ENCODE measurements at regions not wholly inside any gene's neighbourhood (a gene's known extent, or its start where the extent isn't known, plus 50 kb on each side); places are given as distances from the start of the nearest gene placed in this dataset.

DNA sequence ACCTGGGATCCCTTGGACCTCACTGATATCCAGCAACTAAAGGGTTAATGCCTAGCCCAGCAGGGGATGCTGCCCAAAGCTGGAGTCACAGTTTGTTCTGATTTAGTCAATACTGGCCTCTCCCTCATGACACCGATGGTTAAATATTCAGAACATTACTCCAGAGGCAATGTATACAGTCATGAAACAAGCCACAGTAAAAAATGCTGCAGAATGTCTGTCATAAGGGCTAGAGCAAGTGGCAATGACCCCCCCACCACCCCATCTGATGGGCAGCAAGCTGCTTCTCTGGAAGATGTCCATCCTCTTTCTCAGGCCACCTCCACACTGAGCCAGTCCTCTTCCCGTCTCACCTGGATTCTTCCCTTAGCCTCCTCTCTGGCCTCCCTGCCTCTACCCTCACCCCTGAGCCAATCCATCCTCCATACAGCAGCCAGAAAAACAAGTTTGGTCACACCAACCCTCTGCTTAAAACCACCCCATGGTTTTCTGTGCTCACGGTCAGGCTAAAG, 99.0 kb upstream of the KCNG1 start:
- DNase-seq, result no peak

DNA sequence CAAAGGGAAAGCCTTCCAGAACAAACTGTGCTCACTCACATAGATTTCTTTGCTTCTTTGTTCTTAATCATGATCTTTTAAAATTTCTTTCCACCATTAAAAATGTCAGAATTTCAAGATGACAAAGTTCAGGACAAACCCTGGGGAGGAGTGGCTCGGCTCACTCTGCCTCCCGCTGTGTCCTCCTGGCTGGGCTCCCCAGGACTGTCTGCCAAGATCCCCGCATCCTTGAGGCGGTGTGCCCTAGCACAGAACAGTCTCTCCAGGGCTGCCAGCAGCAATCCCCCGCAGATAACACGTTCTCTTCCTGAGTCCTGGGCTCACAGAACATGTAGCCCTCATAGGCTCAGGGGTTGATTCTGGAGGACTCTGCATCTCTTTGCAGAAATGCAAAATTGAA, 98.4 kb upstream of the KCNG1 start:
- DNase-seq, result no peak

DNA sequence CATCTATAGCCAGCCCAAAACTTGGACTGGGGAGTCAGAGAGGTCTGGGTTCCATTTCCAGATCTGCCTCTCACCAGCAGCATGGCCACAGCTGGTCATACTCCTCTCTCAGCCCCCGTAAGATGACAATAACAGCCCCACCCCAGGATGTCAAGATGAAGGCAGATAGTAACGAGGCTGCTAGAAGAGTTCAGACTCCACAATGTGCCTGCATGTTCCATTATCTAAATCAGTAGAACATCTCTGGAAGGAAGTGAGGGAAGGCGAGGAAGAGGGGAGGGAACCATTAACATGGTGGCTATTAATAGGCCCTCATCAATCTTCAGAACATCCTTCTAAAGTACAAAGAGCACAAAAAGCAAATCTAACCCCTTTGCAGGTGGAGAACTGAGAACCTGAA, 98.0 kb upstream of the KCNG1 start:
- no peak for DNase-seq

- DNase-seq, result no peak
Measured at GRCh38 chr20:51120438-51120837, 97.5 kb upstream of the KCNG1 start.

GRCh38 chr20:51119914-51120313, 97.0 kb upstream of the KCNG1 start:
- no peak for DNase-seq

DNA sequence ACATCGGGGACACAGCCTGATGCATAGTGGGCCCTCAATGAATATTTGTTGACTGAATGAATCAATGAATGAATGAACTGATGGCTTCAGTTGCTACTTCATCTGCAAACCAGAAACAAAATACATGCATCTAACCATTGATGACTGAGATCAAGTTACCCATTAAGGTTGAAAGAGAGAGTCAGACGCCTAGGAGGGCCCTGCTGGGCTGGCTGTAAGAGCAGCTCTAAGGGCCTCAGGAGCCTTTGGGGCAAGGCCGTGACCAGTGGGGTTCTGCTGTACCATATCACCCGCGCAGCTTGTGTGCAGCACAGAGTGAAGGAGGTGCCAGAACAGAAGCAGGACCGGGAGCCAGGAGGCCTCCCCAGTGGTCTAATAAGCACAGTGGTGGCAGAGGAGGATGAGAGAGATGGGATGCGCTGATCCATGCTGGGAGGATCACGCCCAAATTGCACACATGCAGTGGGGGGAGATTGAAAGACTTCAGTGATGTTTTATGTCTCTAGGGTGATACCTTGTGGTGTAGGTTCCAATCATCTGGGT, 96.1 kb upstream of the KCNG1 start:
- DNase-seq, result no peak

- no peak for DNase-seq
Measured at GRCh38 chr20:51118216-51118615, 95.3 kb upstream of the KCNG1 start.

DNA sequence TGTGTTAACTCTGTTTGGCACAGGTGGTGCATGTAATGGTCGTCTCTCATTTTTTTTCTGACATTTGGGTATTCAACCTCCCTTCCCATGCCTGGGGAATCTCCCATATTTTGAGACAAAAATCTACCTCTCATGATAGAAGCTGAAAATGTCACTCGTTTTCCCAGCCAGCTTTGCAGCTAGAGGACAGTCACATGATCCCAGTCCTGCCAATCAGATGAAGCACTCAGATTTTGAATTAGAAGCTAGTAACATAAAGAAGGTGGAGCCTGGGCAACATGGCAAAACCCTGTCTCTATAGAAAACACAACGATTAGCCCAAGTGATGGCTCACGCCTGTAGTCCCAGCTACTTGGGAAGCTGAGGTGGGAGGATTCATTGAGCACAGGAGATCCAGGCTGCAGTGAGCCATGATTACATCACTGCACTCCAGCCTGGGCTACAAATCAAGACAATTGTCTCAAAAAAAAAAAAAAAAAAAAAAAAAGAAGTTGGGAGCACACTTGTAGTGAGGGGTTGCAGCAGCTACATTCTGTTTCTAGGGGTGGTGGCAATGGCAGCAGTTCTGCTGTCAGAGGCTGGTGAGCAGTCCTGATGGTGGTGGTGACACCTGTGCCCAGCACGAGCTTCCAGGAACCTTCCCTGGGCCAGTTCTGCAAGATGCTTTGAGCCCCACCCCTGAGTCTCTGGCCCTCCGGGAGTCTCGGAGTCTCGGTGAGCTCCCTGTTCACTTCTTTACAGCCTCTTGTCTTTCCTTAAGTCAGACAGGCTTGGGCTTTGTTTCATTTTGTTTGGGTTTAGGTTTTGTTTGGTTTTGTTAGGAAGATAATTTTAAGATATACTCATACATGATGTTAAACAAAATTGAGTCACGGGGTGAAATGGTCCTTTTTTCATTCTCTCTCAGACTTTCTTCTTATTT, 94.1 kb upstream of the KCNG1 start:
- DNase-seq, result no peak

DNA sequence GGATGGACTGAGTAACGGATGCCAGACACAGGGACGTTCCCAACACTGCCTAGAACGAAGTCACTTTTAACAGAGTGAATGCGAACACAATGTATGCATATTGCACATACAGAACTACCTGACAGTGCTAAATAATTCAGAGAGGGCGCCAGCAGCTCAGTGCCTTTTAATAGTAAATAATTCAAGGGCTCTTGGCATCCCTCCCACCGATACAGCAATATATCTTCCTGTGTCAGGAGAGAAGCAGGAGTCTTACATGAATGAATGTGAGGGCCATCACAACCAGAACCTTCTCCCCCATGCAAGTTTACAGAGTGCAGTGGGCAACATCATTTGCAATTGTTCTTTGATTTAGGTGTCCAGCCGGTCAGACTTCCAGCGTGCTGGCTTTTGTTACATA, 88.4 kb upstream of the KCNG1 start:
- no peak for DNase-seq

DNA sequence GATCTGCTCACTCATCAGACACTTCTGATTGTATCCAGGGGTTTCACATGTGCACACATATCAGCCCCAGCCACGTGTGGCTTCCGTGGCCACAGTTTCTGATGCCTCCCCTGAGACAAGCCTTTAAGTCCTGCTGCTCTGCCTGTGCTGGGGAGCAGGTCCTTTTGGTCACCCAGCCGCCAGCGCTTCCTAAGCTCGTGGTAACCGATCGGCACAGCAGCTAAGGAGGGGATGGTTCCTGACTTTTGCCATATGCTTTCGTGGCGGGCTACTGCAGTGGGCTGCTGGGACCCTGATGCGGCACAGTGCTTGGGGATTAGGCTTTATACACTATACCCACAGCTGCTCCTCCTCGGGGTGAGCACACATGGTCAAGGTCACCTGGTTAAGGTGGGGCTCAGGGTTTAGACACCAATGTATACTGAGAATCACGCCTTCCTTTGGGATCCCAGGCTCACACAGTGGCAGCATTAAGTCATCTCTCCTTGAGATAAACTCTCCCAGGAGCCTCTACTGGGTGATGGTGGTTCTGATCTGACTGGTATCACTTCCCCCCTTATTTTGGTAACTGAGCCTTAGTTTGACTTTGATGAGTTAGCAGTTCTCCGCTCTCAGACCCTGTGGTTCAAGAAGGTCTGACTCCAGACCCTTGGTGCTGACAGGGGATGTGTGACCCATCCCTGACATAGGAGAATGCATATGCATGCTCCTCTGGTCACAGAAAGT, 85.9 kb upstream of the KCNG1 start:
- no peak for DNase-seq

DNA sequence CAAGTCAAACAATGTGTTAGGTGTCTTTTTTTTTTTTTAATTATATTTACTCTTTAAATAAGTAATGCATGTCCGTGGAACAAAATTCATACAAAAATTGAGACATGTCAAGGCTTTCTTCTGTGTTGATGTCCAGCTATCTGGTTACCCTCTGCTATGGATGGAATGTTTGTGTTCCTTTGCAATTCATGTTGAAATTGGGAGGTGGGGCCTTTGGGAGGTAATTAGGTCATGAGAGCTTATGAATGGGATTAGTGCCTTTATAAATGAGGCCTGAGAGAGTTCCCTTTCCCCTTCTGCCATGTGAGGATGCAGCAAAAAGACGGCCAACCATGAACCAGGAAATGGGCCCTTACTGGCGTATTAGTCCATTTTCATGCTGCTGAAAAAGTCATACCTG, 83.1 kb upstream of the KCNG1 start:
- DNase-seq, result no peak

DNA sequence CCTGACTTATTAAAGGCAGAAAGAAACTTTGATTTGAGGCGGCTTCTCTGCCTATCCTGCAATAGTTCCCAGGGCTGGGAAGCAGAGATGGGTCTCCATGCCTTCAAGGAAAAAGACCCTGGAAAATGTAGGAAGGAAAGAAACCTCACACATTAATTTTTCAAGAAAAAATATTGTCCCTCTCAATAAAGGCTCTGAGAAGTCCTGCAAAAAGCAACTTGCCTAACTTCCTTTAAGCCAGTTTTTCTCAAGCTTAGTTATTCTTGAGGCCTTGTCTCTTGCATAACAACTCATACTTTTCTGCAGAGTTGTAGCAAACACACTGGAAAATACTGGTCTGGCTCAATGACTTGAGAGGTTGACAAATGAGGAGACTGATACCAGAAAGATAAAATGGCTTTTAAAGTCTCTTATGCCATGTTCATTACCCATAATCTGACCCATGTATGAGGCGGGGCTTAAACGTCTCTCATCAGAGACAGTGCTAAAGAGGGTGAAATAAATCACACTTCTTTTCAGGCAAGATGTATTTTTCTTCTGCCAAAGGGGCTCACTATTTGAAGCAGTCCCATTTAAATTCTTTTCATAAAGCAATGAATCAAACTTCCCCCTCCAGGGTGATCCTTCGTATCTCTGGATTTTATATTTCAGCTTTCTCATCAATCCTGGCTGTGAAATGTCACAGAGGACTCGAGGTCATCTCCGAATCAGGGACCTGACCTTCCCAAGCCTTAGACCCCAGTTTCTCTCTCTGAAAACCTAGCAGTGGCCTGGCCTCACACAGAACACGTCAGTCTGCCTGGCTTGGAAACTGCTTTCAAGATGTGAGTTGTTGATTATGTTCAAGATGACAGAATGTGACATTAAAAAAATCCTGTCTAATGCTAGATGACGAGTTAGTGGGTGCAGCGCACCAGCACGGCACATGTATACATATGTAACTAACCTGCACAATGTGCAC, 82.3 kb upstream of the KCNG1 start:
- no peak for DNase-seq

GRCh38 chr20:51100617-51101016, 77.7 kb upstream of the KCNG1 start:
- no peak for DNase-seq

DNA sequence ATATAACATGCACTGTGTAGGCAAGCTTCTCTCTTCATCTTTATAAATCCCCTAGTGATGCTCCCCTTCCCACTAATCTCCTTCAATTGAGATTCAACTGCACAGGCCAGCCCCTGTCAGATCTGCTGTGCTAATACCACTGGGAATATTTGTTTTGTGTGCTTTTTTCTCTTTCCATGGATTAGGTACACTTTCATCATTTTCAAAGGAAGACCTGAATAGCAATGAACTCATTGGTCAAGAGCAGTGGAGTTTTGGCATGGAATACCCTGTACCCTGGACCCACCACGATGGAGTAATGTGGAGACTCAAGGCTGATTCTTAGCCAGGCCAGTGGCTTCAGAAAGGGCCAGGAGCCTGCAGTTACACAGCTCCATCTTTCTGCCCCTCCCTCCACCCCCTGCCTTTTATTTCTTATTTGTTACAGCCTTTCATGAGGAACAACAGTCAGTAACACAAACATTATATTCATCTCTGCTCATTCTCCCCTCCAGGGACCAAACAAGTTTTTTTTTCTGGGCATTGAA, 75.4 kb upstream of the KCNG1 start:
- DNase-seq, result no peak

DNA sequence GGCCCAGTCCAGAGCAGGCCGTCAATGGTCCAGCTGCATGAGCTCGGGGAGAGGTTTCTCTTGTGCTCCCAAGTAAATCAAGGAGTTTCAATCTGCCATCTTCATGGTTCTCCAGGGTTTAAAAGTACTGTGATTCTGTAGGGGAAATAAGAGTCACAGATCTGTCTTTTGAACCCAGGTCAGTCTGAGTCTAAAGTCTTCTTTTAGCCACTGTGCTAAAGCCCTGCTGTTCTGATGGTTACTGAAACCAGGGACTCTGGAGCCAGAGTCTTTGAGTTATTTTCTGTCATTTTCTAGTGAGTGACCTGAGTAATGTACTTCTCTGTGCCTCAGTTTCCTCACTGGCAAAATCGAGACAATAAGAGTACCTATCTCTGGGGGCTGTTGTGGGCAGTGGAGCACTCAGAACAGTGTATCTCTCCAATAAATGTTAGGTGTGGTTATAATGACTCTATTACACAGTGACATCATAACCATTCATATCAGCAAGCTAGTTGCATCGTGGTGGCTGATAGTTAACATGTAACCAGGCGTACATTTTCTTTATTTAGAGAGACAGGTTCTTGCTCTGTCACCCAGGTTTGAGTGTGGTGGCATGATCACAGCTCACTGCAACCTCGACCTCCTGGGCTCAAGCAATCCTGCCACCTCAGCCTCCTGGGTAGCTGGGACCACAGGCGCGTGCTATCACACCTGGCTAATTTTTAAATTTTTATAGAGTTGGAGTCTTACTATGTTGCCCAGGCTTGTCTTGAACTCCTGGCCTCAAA, 74.6 kb upstream of the KCNG1 start:
- no peak for DNase-seq

DNA sequence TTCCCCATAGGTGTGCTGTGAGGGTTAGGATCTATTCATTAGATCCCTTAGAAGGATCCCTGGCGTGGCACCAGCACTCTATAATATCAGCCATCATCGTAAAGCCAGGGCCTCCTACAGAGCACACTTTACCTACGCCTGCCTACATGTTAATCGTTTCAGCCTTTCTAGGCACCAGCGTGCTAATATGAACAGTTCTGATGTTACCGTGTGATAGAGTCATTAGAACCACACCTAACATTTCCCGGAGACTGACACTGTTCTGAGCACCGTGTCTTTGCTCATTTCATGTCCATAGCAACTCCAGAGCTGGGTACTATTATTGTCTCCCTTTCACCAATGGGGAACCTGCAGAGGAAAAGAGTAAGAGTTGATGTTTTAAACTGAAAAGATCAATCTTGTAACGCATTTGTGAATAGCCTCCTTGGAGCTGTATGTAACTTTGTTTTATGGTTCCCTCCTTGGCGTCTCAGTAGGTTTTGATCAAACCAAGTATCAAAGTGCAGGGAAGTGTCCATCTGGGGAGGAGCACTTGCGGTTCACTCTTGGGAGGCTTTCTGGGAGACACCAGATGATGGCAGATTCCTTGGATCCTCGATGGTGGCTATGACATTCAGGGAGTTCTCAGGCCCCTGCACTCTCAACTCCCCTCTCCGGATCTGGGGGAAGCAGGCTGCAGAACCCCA, 73.8 kb upstream of the KCNG1 start:
- DNase-seq, result no peak

GRCh38 chr20:51095633-51096521, 73.0 kb upstream of the KCNG1 start:
- no peak for DNase-seq

DNA sequence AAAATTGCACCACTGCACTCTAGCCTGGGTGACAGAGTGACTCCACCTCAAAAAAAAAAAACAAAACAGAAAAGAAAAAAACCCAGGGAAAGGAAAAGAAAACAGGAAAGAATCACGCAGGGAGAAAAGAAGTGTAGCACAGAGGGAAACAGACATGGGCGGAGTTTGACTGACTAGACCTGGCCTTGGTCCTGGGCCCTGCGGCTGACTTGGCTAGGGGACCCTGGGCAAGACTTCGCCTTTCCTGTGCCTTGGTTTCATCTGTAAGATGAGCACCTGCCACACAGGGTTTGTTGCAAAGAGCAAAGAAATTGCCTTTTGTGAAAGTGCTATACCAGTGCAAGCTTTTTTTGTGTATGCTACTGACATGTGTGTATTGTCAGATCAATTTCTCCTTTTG, 71.3 kb upstream of the KCNG1 start:
- no peak for DNase-seq

GRCh38 chr20:51093240-51093763, 70.4 kb upstream of the KCNG1 start:
- DNase-seq, result no peak

DNA sequence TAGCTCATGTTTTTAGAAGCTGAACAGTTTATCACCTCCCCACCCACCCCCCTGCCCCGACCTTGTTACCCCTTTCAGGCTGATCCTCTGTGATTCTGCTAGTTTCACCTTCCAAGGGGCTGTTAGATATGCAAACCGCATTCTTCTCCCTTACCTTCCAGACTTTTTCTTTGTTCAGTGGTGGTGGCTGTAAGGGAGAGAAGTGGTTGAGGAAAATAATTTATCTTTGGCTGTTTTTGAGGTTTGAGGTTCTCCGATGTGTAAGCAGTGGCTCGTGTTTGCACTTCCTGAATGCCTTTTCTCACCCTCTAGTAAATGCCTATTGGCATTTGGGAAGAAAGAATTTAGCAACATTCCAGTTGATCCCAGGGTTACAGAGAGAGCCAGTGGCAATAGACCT, 69.4 kb upstream of the KCNG1 start:
- no peak for DNase-seq
